Lower leg skin (tissue), 3 donors: ENCODE measurements at regions not wholly inside any gene's neighbourhood (a gene's known extent, or its start where the extent isn't known, plus 50 kb on each side); places are given as distances from the start of the nearest gene placed in this dataset.

Experiments
- POLR2A ChIP-seq, 2 donors: fragments of 450-650 bp; IDR thresholded peaks; one replicate each; pipeline ENCODE4 v1.6.1; 2016 to 2017; ENCODE audit warnings: antibody characterized with exemption in 2 of 2, mild to moderate bottlenecking in 1 of 2, moderate library complexity in 1 of 2
- TF ChIP-seq, protein P1 (sequence below), 3 donors: fragments of 450-650 bp; IDR thresholded peaks; one replicate each; pipeline ENCODE4 v1.5.1; 2016; ENCODE audit warnings: antibody characterized with exemption in 3 of 3, mild to moderate bottlenecking in 3 of 3, moderate library complexity in 2 of 3

GRCh38 chr1:221227872-221228337, 348.7 kb downstream of the HLX start:
- TF ChIP-seq, protein P1, sequence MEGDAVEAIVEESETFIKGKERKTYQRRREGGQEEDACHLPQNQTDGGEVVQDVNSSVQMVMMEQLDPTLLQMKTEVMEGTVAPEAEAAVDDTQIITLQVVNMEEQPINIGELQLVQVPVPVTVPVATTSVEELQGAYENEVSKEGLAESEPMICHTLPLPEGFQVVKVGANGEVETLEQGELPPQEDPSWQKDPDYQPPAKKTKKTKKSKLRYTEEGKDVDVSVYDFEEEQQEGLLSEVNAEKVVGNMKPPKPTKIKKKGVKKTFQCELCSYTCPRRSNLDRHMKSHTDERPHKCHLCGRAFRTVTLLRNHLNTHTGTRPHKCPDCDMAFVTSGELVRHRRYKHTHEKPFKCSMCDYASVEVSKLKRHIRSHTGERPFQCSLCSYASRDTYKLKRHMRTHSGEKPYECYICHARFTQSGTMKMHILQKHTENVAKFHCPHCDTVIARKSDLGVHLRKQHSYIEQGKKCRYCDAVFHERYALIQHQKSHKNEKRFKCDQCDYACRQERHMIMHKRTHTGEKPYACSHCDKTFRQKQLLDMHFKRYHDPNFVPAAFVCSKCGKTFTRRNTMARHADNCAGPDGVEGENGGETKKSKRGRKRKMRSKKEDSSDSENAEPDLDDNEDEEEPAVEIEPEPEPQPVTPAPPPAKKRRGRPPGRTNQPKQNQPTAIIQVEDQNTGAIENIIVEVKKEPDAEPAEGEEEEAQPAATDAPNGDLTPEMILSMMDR (IDR thresholded peaks at IDR 0.05) = no peak
- no peak for TF ChIP-seq POLR2A (IDR thresholded peaks at IDR 0.05)
